Panc1 (cell line): ENCODE measurements at regions not wholly inside any gene's neighbourhood (a gene's known extent, or its start where the extent isn't known, plus 50 kb on each side); places are given as distances from the start of the nearest gene placed in this dataset.

Experiments
- ATAC-seq: fragments of 200-7000 bp; cut with Tn5 transposase; 2 replicates; pipeline ENCODE4 v1.9.1; 2020; ENCODE audit warnings: mild to moderate bottlenecking, moderate library complexity
- BruUV-seq: library from RNA; stranded (reverse); fragments of 400-500 nt; replicated peaks from 2 replicates; lab custom pipeline; 2021; lab: Mats Ljungman, UMichigan
- CTCF ChIA-PET: fragments of 300-600 bp; sonication (Branson Sonifier 250); formaldehyde crosslinking; loops from one replicate; lab custom pipeline; 2022; ENCODE audit warnings: antibody characterized with exemption; lab: Charles Lee
- POLR2A ChIA-PET: fragments of 300-600 bp; sonication (Branson Sonifier 250); formaldehyde crosslinking; loops from one replicate; lab custom pipeline; 2022; ENCODE audit warnings: antibody characterized with exemption; lab: Charles Lee
- DNase-seq: peaks from one replicate; pipeline ENCODE4 v3.0.0-alpha.2; 2010; ENCODE audit warnings: low read depth, low spot score
- H3K27ac ChIP-seq: 2 replicates; pipeline ENCODE4 v1.5.1; 2011; ENCODE audit warnings: mild to moderate bottlenecking, low read length, inconsistent platforms
- H3K27me3 ChIP-seq: fragments of 200-500 bp; sonication (Bioruptor generic); 2 replicates; pipeline ENCODE4 v1.6.0; 2014; ENCODE audit warnings: low read length, inconsistent platforms; ENCODE audit not compliant: control insufficient read depth, insufficient read depth
- H3K36me3 ChIP-seq: fragments of 200-500 bp; sonication (Bioruptor generic); 2 replicates; pipeline ENCODE4 v1.5.1; 2014; ENCODE audit warnings: inconsistent platforms, mild to moderate bottlenecking, low read length, moderate library complexity; ENCODE audit not compliant: control insufficient read depth, insufficient read depth
- H3K4me1 ChIP-seq: 2 replicates; pipeline ENCODE4 v1.5.1; 2011; ENCODE audit warnings: inconsistent platforms, mild to moderate bottlenecking, low read length, moderate library complexity; ENCODE audit not compliant: control insufficient read depth, insufficient read depth
- H3K4me3 ChIP-seq, 2 experiments: 2 replicates each; pipeline ENCODE4 v1.5.1; 2011 to 2012; ENCODE audit warnings: low read depth in 2 of 2, low read length in 2 of 2, mild to moderate bottlenecking in 2 of 2, inconsistent platforms in 1 of 2, moderate library complexity in 1 of 2
- H3K9me3 ChIP-seq: fragments of 200-500 bp; sonication (Bioruptor generic); 2 replicates; pipeline ENCODE4 v1.5.1; 2014; ENCODE audit warnings: low read depth, mild to moderate bottlenecking, inconsistent platforms, low read length, moderate library complexity; ENCODE audit not compliant: control insufficient read depth, insufficient read depth
- CTCF ChIP-seq: fragments of 450-650 bp; IDR thresholded peaks from 2 replicates; pipeline ENCODE4 v1.5.1; 2017; ENCODE audit warnings: mild to moderate bottlenecking
- POLR2AphosphoS5 ChIP-seq: IDR thresholded peaks from 2 replicates; pipeline ENCODE4 v1.6.1; 2012; ENCODE audit warnings: mild to moderate bottlenecking, low read depth, low read length, moderate library complexity
- REST ChIP-seq, 2 experiments: IDR thresholded peaks; 2 replicates each; pipeline ENCODE4 v1.6.1; 2011 to 2012; ENCODE audit warnings: low read depth in 2 of 2, control low read depth in 1 of 2, low read length in 1 of 2, mild to moderate bottlenecking in 1 of 2, moderate library complexity in 1 of 2; ENCODE audit not compliant: insufficient read depth in 1 of 2
- SIN3A ChIP-seq: IDR thresholded peaks from 2 replicates; pipeline ENCODE4 v1.6.1; 2012; ENCODE audit warnings: low read depth, mild to moderate bottlenecking, low read length, moderate library complexity, borderline replicate concordance; ENCODE audit not compliant: insufficient read depth
- TCF7L2 ChIP-seq: IDR thresholded peaks from 2 replicates; pipeline ENCODE4 v1.6.1; 2011; ENCODE audit warnings: mild to moderate bottlenecking, low read depth, low read length, inconsistent platforms
- in situ Hi-C: cut with HindIII; loops from 2 replicates; pipeline ENCODE4 v1.10.0; 2016; ENCODE audit warnings: low sequenced_read_pairs, low pct_unique_long_range_greater_than_20kb
- intact Hi-C: fragments of 100-400 bp; cut with micrococcal nuclease; formaldehyde crosslinking; loops from one replicate; pipeline ENCODE4 v1.10.0; 2022; ENCODE audit not compliant: unreplicated experiment

- in situ Hi-C loops: no loop called here
Observed at GRCh38 chr6:141475259-141475658, 657.5 kb upstream of the GJE1 start.

GRCh38 chr6:141472162-141472928, 660.4 kb upstream of the GJE1 start:
- TF ChIP-seq POLR2AphosphoS5 (no peak), TCF7L2 (no peak), CTCF (no peak), SIN3A (no peak), REST (IDR thresholded peaks at IDR 0.05; ENCODE audit: insufficient read depth in 1 of 2, low read depth in 2 of 2, low read length in 1 of 2) (no peak)
- ATAC-seq: no peak
- in situ Hi-C loops: no loop called here
- POLR2A ChIA-PET: no interaction called here
- Histone ChIP-seq H3K36me3 (no peaks in the 10 kb centered on the region), H3K4me1 (no peaks in the 10 kb centered on the region), H3K4me3 (no peak overlapping the region), H3K27me3 (no peaks in the 10 kb centered on the region), H3K27ac (no peak overlapping the region), H3K9me3 (no peaks in the 10 kb centered on the region)
- intact Hi-C loops: no loop called here
- no peak for DNase-seq
- BruUV-seq: no TSS peak
- CTCF ChIA-PET: no interaction called here

More at GRCh38 chr6:141475259-141475658, 657.5 kb upstream of the GJE1 start:
- peaks cover 3% of the 10 kb centered on the region; the same call in 1 of the 2 replicates for H3K9me3 ChIP-seq
- H3K27me3 ChIP-seq: no peaks in the 10 kb centered on the region
- no peak overlapping the region for H3K27ac ChIP-seq
- no TSS peak for BruUV-seq
- ChIA-PET POLR2A (no interaction called here), CTCF (no interaction called here)
- no peak for ATAC-seq
- DNase-seq: no peak
- H3K4me3 ChIP-seq: no peak overlapping the region
- TF ChIP-seq TCF7L2 (no peak), CTCF (no peak), POLR2AphosphoS5 (no peak), REST (IDR thresholded peaks at IDR 0.05; ENCODE audit: insufficient read depth in 1 of 2, low read depth in 2 of 2, low read length in 1 of 2) (no peak), SIN3A (no peak)
- no peaks in the 10 kb centered on the region for H3K4me1 ChIP-seq
- intact Hi-C loops: no loop called here
- H3K36me3 ChIP-seq: no peaks in the 10 kb centered on the region
